ENCODE measurements at regions not wholly inside any gene's neighbourhood (a gene's known extent, or its start where the extent isn't known, plus 50 kb on each side); places are given as distances from the start of the nearest gene placed in this dataset.

DNA sequence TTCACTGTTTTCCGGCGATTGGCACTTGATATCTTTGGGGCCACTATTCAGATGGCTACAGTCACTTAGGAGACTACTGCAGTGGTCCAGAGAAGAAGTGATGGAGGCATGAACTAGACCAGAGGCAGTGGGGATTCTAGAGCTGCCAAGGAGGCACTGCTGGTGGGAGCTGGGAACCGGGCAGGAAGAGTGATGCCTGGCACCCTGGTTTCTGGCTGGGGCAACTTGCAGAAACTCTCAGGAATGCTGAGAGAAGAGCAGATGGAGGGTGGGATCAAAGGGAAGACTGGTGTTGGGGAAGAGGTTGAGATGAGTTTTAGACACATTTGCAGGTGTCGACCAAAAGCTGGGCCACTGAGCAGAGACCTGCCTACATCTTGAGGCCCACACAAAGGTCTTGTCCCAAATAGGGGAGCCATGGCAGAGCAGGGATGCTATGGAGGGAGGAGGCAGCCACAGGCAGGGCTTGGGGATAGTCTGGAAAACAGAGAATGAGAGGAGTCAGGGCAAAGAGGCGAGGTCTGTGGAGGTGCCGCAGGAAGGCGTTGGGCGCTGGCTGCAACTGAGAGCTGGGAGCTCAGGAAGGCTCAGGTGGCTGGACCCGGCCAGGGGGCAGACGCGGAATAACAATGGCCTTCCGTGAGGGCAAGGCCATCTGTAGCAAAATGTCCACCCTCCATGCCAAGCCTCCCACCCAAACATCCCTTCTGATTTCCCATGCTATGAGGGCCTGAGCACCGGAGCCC is 118.9 kb downstream of the TOMM20 start:
- no peak for DNase-seq

GRCh38 chr1:235009074-235009473 is 119.6 kb downstream of the TOMM20 start:
- no peak for DNase-seq

GRCh38 chr1:235008239-235008638 is 120.4 kb downstream of the TOMM20 start:
- DNase-seq = no peak

DNA sequence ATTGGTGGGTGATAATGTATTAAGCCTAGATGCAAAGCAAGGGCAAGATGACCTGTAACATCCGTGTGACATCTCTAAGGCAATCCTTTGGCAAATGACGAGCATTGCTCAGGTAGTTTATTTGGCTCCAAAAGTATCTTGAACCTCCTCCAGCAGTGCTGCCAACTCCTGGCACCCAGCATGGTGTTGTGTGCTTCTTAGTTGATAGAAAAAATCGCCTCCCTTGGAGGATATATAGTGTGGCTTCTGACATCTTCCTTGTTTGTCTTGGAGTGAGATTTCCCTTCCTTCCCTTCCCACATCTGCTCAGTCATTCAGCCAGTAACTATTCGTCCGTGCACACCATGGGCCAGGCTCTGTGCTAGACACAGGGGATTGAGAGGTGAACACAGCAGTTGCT is 121.8 kb downstream of the TOMM20 start:
- DNase-seq = no peak

GRCh38 chr1:235006132-235006721 is 122.4 kb downstream of the TOMM20 start:
- no peak for DNase-seq

- DNase-seq = no peak
These were observed 123.7 kb downstream of the TOMM20 start for GRCh38 chr1:235004840-235005391.

DNA sequence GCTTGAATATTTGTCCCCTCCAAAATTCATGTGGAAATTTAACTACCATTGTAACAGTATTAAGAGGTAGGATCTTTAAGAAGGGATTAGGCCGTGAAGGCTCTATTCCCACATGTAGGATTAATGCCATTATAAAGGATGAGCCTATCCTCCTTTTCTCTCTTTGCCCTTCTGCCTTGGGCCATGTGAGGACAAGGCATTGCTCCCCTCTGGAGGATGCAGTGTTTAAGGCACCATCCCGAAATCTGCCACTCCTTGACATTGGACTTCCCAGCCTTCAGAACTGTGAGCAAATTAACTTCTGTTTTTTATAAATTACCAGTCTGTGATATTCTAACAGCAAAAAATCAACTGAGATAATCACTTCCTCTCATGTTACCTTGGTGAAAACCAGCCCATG is 124.4 kb downstream of the TOMM20 start:
- no peak for DNase-seq

- DNase-seq = no peak
These were observed 125.8 kb downstream of the TOMM20 start for GRCh38 chr1:235002706-235003300.

DNA sequence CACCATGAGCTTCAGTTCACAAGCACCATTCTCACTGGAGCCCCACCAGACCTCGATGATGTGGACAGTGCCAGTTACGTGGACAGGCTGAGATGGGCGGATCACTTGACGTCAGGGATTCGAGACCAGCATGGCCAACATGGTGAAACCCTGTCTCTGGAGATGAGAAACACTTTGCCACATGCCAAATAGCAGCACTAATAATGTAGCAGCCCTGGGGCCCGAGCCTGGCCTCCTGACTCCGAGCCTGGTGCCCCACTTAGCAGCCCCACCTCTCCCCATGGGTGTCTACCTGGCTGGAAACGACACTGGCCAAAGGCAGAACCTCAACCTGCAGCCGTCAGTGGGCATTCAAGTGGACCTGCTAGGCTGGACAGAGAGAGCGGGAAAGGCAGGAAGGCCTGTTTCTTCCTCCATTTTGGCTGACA is 129.1 kb downstream of the TOMM20 start:
- DNase-seq = no peak

DNA sequence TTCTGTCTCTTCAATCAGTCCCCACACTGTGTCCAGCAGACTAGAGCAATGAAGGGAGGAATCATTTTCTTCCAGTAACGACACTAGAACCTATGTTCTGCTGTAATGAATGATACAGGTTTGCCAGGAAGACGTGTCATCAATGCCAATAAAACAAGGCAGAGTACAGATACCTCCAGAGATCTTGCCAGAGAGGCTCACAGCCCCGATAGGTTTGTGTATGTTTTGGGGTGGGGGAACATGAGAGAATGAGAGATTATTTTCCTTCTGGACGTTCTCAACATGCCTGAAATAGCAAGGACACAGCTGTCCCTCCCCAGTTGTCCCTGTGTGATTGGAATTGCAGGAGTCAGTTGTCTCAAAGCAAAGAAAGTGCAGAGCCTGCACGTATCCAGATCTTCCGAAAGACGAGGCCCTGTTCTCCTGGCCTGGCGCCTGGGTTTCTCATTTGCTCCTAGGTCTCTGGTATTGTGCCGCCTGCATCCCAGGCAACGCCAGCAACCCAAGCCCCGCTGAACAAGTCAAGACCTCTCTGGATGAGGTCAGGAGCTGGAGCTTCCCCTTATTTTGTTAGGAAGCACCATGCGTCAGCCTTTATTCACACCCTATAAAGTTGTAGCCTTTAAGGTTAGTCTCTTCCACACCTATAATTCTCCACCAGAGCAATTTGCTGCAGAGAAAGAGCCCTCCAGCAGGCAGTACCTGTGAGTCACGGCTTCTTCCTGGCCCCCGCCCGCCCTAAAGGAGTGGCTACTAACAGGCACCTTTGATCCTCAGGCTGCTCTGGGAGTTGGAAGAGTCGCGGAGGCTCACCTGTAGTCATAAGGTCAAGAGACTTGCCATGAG is 130.5 kb downstream of the TOMM20 start:
- DNase-seq = peak; percentile 38

DNA sequence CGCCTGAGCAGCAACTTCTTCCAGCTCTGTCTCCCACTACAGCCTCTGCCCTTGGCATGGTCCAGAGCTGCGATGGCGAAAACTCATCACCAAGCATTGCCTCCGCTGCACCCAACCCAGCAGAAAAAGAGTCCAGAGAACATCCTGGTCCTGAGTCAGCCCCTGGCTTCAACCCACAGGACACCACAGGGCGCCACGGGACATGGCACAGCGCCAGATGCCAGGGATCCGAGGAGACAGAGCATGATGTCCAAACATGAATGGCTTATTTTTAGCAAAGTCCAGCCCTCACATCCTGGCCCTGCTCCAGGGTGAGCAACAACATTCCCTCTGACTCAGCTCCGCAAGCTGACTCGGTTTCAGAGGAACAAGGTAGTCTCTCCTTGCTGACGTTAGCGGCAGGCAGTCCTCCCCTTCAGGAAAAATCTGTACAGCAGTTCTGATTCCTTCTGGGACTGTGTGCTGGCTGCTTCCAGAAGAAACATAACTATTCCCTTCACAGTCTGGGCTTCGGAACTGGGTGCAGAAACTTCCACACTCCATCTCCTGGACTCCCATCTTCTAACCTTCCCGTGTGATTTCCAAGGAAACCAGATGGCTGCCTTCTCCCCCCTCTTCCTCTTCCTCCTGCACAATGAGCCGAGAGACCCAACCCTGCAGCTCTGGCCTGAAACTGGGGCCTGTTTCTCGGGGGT is 131.3 kb downstream of the TOMM20 start:
- no peak for DNase-seq

- no peak for DNase-seq
These were observed 132.3 kb downstream of the TOMM20 start for GRCh38 chr1:234996245-234996757.

- no peak for DNase-seq
These were observed 134.0 kb downstream of the TOMM20 start for GRCh38 chr1:234994436-234995295.

DNA sequence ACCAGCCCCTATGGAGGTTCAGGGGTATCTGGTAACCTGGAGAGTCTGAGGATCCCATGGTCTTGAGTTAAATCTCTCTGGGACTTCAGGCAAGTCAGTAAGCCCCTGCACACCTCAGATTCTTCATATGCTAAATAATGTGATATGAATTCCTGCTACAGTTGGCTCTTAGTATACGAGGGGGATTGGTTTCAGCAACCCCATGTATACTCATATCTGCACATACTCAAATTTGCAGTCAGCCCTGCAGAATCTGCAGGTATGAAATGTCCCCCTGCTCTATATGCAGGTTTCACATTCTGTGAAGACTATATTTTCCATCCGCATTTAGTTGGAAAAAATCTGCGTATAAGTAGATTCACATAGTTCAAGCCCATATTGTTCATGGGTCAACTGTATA is 136.6 kb downstream of the TOMM20 start:
- no peak for DNase-seq

DNA sequence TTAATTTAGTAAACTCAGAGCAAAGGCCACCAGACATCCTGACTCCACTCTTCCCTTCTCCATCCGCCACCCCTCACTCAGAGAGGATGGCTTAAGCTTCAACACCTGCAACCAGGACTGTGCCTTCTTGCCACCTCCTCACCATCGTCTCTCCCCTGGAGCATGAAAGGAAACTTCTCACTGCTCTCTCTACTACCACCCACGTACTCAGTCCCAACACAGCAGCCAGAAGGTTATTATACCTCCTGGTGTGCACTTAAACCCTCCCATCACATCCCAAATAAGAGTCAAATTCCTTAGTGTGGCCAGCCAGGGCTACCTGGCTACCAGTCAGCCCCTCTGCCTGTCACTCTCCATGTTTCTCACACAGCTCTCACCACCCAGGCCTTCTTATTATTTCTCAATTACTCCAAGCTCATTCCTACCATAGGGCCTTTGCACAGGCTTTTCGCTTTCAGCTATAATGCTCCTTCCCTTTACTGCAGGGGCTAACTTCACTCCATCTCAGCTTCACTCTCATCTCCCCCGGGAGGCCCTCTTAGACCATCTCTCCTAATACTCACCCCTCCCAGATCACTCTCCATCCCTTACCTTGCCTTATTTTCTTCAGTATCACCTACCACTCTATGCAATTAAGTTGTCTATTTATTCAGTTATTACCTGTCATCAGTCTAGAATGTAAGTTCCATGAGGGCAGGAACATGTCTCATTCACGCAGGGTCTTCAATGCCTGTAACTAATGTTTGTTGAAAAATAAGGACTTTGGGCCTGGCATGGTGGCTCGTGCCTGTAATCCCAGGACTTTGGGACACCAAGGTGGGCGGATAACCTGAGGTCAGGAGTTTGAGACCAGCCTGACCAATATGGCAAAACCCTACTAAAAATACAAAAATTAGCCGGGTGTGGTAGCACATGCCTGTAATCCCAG is 137.5 kb downstream of the TOMM20 start:
- no peak for DNase-seq

- DNase-seq = no peak
These were observed 138.3 kb downstream of the TOMM20 start for GRCh38 chr1:234990328-234990675.

GRCh38 chr1:234989479-234990327 is 138.9 kb downstream of the TOMM20 start:
- no peak for DNase-seq

DNA sequence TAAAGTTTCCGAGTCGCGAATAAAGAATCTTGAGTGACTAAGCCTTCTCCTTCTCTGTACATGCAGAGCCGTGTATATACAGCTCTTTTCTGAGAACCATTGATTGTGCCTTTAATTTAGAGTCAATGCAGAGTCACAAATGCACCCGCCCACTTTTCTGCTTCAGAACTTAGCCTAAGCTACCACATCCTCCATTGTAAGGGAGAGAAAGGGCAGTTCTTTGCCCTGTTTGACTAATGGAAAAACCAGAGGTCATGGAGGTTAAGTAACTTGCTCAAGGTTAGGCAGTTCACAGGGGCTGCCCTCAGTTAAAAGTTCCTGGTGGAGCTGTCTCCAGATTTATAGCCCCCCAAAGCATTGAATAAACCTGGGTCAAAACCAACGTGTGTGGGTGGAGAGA is 139.6 kb downstream of the TOMM20 start:
- DNase-seq = no peak

DNA sequence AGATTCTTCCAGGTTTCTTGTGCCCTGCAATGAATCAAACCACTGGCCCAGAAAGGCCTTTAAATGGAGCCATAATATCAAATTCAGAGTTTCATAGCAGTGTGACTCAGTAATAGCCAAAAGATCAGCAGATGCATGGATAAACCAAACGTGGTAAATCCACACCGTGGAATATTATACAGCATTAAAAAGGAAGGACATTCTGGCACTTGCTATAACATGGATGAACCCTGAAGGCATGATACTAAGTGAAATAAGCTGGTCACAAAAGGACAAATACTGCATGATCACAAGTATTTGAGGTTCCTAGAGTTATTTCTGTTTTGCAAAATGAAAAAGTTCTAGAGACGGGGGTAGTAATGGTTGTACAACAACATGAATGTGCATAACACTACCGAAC is 140.1 kb downstream of the TOMM20 start:
- no peak for DNase-seq

All from CD4-positive, alpha-beta T cell treated with Interleukin-17A for 4 hours (primary cell).